ENCODE measurements at regions not wholly inside any gene's neighbourhood (a gene's known extent, or its start where the extent isn't known, plus 50 kb on each side); places are given as distances from the start of the nearest gene placed in this dataset.

DNA sequence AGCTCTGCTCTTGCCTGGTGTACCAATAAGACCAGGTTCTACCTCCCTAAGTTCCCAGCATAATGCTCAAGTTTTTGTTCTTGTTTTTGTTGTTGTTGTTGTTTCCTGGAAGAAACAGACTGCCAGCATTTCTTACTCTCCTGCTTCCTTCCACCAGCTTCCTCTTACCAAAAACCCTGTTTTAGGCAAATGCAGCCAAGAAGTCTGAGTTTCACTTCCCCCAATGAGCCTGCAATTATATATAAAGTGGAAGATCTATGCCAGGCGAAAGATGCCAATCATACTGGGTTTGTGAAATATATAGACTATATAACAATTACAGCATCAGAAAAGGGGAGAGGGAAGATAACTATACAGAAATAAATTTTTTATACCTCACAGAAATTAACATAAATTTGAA is 931.5 kb upstream of the FAT3 start:
- TF ChIP-seq, protein P1, sequence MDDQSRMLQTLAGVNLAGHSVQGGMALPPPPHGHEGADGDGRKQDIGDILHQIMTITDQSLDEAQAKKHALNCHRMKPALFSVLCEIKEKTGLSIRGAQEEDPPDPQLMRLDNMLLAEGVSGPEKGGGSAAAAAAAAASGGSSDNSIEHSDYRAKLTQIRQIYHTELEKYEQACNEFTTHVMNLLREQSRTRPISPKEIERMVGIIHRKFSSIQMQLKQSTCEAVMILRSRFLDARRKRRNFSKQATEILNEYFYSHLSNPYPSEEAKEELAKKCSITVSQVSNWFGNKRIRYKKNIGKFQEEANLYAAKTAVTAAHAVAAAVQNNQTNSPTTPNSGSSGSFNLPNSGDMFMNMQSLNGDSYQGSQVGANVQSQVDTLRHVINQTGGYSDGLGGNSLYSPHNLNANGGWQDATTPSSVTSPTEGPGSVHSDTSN (IDR thresholded peaks at IDR 0.05): no peak
- TF ChIP-seq, protein P2, sequence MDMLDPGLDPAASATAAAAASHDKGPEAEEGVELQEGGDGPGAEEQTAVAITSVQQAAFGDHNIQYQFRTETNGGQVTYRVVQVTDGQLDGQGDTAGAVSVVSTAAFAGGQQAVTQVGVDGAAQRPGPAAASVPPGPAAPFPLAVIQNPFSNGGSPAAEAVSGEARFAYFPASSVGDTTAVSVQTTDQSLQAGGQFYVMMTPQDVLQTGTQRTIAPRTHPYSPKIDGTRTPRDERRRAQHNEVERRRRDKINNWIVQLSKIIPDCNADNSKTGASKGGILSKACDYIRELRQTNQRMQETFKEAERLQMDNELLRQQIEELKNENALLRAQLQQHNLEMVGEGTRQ (IDR thresholded peaks at IDR 0.05; ENCODE audit: borderline replicate concordance, low read depth, low read length): no peak
- TF ChIP-seq TAF1 (IDR thresholded peaks at IDR 0.05; ENCODE audit: borderline replicate concordance, low read depth, low read length) (no peak), MXI1 (IDR thresholded peaks at IDR 0.05; ENCODE audit: low read depth, low read length) (no peak), RAD21 (IDR thresholded peaks at IDR 0.05; ENCODE audit: low read length) (no peak)

Measured in SK-N-SH (cell line).